BLaER1 treated with 17β-estradiol and CSF1 and Interleukin-3, amounts not matched to agents 10 nM and 100 nM (cell line): ENCODE measurements at regions not wholly inside any gene's neighbourhood (a gene's known extent, or its start where the extent isn't known, plus 50 kb on each side); places are given as distances from the start of the nearest gene placed in this dataset.

ENCODE experiments used
- H3K27ac ChIP-seq, 11 experiments: shearing (Covaris generic); formaldehyde crosslinking; 2 replicates each; pipeline ENCODE4 v1.8.1; 2022
- H3K27me3 ChIP-seq, 11 experiments: shearing (Covaris generic); formaldehyde crosslinking; 2 replicates each; pipeline ENCODE4 v1.8.1; 2022
- H3K36me3 ChIP-seq, 11 experiments: shearing (Covaris generic); formaldehyde crosslinking; 2 replicates each; pipeline ENCODE4 v1.8.1; 2022
- H3K4me1 ChIP-seq, 10 experiments: shearing (Covaris generic); formaldehyde crosslinking; 2 replicates each; pipeline ENCODE4 v1.8.1; 2022
- H3K4me2 ChIP-seq, 11 experiments: shearing (Covaris generic); formaldehyde crosslinking; 2 replicates each; pipeline ENCODE4 v1.8.1; 2022
- H3K4me3 ChIP-seq, 10 experiments: shearing (Covaris generic); formaldehyde crosslinking; 2 replicates each; pipeline ENCODE4 v1.8.1; 2022
- H3K9ac ChIP-seq, 11 experiments: shearing (Covaris generic); formaldehyde crosslinking; 2 replicates each; pipeline ENCODE4 v1.8.1; 2022
- H3K9me3 ChIP-seq, 11 experiments: shearing (Covaris generic); formaldehyde crosslinking; replicated peaks in 1 of 11; 2 replicates each; pipeline ENCODE4 v1.8.1; 2022
- H4K20me1 ChIP-seq, 11 experiments: shearing (Covaris generic); formaldehyde crosslinking; 2 replicates each; pipeline ENCODE4 v1.8.1; 2022
- Cebpa-rat ChIP-seq, 11 experiments: shearing (Covaris generic); IDR thresholded peaks; 2 replicates each; pipeline ENCODE4 v1.8.1; 2022

- Histone ChIP-seq H3K27ac (no peak overlapping the region), H3K4me3 (no peak overlapping the region), H4K20me1 (peaks cover 0 to 9% (median 0%) of the 10 kb centered on the region in 11 experiments; a peak in 2 of 22 replicates), H3K9ac (no peak overlapping the region), H3K27me3 (peaks cover 34 to 59% (median 43%) of the 10 kb centered on the region in 11 experiments), H3K4me2 (no peak overlapping the region), H3K4me1 (peaks cover 6 to 12% (median 8%) of the 10 kb centered on the region in 10 experiments; a peak in 18 of 20 replicates), H3K9me3 (peaks cover 0 to 7% (median 0%) of the 10 kb centered on the region in 11 experiments; a peak in 1 of 22 replicates), H3K36me3 (no peaks in the 10 kb centered on the region)
- TF ChIP-seq Cebpa-rat (IDR thresholded peaks at IDR 0.05): no peak
These were observed 68.9 kb upstream of the HEPHL1 start for GRCh38 chr11:93952082-93952780.

GRCh38 chr11:93957397-93957952 lies 63.7 kb upstream of the HEPHL1 start:
- Histone ChIP-seq H3K9ac (no peak overlapping the region), H3K27me3 (peaks cover 20 to 56% (median 33%) of the 10 kb centered on the region in 11 experiments; a peak in 21 of 22 replicates), H3K9me3 (peaks cover 0 to 7% (median 0%) of the 10 kb centered on the region in 11 experiments; a peak in 1 of 22 replicates), H3K4me3 (no peak overlapping the region), H3K27ac (no peak overlapping the region), H3K4me2 (no peak overlapping the region), H3K4me1 (no peaks in the 10 kb centered on the region), H3K36me3 (no peaks in the 10 kb centered on the region), H4K20me1 (peaks cover 0 to 18% (median 0%) of the 10 kb centered on the region in 11 experiments; a peak in 1 of 22 replicates)
- no peak for TF ChIP-seq Cebpa-rat (IDR thresholded peaks at IDR 0.05)

- peaks cover 0 to 7% (median 0%) of the 10 kb centered on the region in 11 experiments; a peak in 1 of 22 replicates for H3K9me3 ChIP-seq
- peaks cover 20 to 56% (median 33%) of the 10 kb centered on the region in 11 experiments; a peak in 21 of 22 replicates for H3K27me3 ChIP-seq
- no peak overlapping the region for H3K9ac ChIP-seq
- H3K4me1 ChIP-seq: no peaks in the 10 kb centered on the region
- H3K4me3 ChIP-seq: no peak overlapping the region
- no peak overlapping the region for H3K27ac ChIP-seq
- no peaks in the 10 kb centered on the region for H3K36me3 ChIP-seq
- no peak for TF ChIP-seq Cebpa-rat (IDR thresholded peaks at IDR 0.05)
- H4K20me1 ChIP-seq: peaks cover 0 to 18% (median 0%) of the 10 kb centered on the region in 11 experiments; a peak in 1 of 22 replicates
- no peak overlapping the region for H3K4me2 ChIP-seq
These were observed 62.2 kb upstream of the HEPHL1 start for GRCh38 chr11:93958991-93959390.

GRCh38 chr11:93959663-93960062 lies 61.5 kb upstream of the HEPHL1 start:
- Histone ChIP-seq H4K20me1 (peaks cover 0 to 18% (median 0%) of the 10 kb centered on the region in 11 experiments; a peak in 1 of 22 replicates), H3K9ac (no peak overlapping the region), H3K4me2 (no peak overlapping the region), H3K4me3 (no peak overlapping the region), H3K4me1 (no peaks in the 10 kb centered on the region), H3K27ac (no peak overlapping the region), H3K36me3 (no peaks in the 10 kb centered on the region), H3K9me3 (peaks cover 0 to 5% (median 0%) of the 10 kb centered on the region in 11 experiments; a peak in 1 of 22 replicates), H3K27me3 (peaks cover 20 to 56% (median 33%) of the 10 kb centered on the region in 11 experiments; a peak in 21 of 22 replicates)
- no peak for TF ChIP-seq Cebpa-rat (IDR thresholded peaks at IDR 0.05)

- no peak overlapping the region for H3K27ac ChIP-seq
- H3K4me1 ChIP-seq: no peaks in the 10 kb centered on the region
- no peak overlapping the region for H3K9ac ChIP-seq
- 0 out of 22 replicates have a peak, but pooled peaks cover 0 to under 1% (median 0%) of the 10 kb centered on the region in 11 experiments for H4K20me1 ChIP-seq
- H3K4me3 ChIP-seq: no peak overlapping the region
- no peak for TF ChIP-seq Cebpa-rat (IDR thresholded peaks at IDR 0.05)
- H3K36me3 ChIP-seq: no peaks in the 10 kb centered on the region
- peaks cover 0 to 26% (median 9%) of the 10 kb centered on the region in 11 experiments; a peak in 13 of 22 replicates for H3K27me3 ChIP-seq
- H3K9me3 ChIP-seq: no peaks in the 10 kb centered on the region
- H3K4me2 ChIP-seq: no peak overlapping the region
These were observed 58.1 kb upstream of the HEPHL1 start for GRCh38 chr11:93963072-93963471.

GRCh38 chr11:93967258-93967657 lies 53.9 kb upstream of the HEPHL1 start:
- Histone ChIP-seq H3K9ac (no peak overlapping the region), H4K20me1 (no peaks in the 10 kb centered on the region), H3K4me1 (no peaks in the 10 kb centered on the region), H3K36me3 (no peaks in the 10 kb centered on the region), H3K27ac (no peak overlapping the region), H3K4me2 (no peak overlapping the region), H3K27me3 (no peaks in the 10 kb centered on the region), H3K9me3 (no peaks in the 10 kb centered on the region), H3K4me3 (no peak overlapping the region)
- TF ChIP-seq Cebpa-rat (IDR thresholded peaks at IDR 0.05): no peak; a peak in 1 of 22 replicates

- Histone ChIP-seq H3K27me3 (no peaks in the 10 kb centered on the region), H4K20me1 (no peaks in the 10 kb centered on the region), H3K27ac (no peak overlapping the region), H3K4me1 (no peaks in the 10 kb centered on the region), H3K9me3 (no peaks in the 10 kb centered on the region), H3K36me3 (no peaks in the 10 kb centered on the region), H3K9ac (no peak overlapping the region), H3K4me2 (no peak overlapping the region), H3K4me3 (no peak overlapping the region)
- TF ChIP-seq Cebpa-rat (IDR thresholded peaks at IDR 0.05): no peak
These were observed 53.2 kb upstream of the HEPHL1 start for GRCh38 chr11:93967944-93968343.

- Histone ChIP-seq H3K9me3 (peaks cover 6 to 14% (median 11%) of the 10 kb centered on the region in 11 experiments; a peak in 21 of 22 replicates), H4K20me1 (no peaks in the 10 kb centered on the region), H3K36me3 (no peaks in the 10 kb centered on the region), H3K4me2 (no peak overlapping the region), H3K4me1 (no peaks in the 10 kb centered on the region), H3K27ac (no peak overlapping the region), H3K4me3 (no peak overlapping the region), H3K9ac (no peak overlapping the region), H3K27me3 (no peaks in the 10 kb centered on the region)
- no peak for TF ChIP-seq Cebpa-rat (IDR thresholded peaks at IDR 0.05)
These were observed 50.9 kb upstream of the HEPHL1 start for GRCh38 chr11:93969925-93970922.
